Head of caudate nucleus (tissue), 42 donors: ENCODE measurements at regions not wholly inside any gene's neighbourhood (a gene's known extent, or its start where the extent isn't known, plus 50 kb on each side); places are given as distances from the start of the nearest gene placed in this dataset.

ENCODE experiments used
- DNase-seq, 42 donors: peaks; one replicate each; pipeline versions ENCODE4 v3.0.0 to v3.0.0-alpha.2; 2020 to 2021; ENCODE audit warnings: mixed read lengths in 7 of 42
- intact Hi-C: fragments of 100-400 bp; cut with DNase I; formaldehyde crosslinking; loops from one replicate; pipeline ENCODE4 v1.15.0; 2022

- DNase-seq, result no peak
- intact Hi-C loops, result no loop called here
Observed at GRCh38 chr4:81816031-81816761, 344.5 kb upstream of the RASGEF1B start.

- no peak for DNase-seq
- intact Hi-C loops, result no loop called here
Observed at GRCh38 chr4:81814987-81815541, 343.4 kb upstream of the RASGEF1B start.

GRCh38 chr4:81811562-81812293 is 340.0 kb upstream of the RASGEF1B start:
- DNase-seq, result no peak

GRCh38 chr4:81808011-81808672 is 336.4 kb upstream of the RASGEF1B start:
- no peak for DNase-seq
- intact Hi-C loops, result no loop called here

More at GRCh38 chr4:81811562-81812293, 340.0 kb upstream of the RASGEF1B start:
- intact Hi-C loops, result no loop called here

- DNase-seq, result no peak
- intact Hi-C loops, result no loop called here
Observed at GRCh38 chr4:81807386-81807785, 335.7 kb upstream of the RASGEF1B start.

GRCh38 chr4:81806485-81806884 is 334.8 kb upstream of the RASGEF1B start:
- intact Hi-C loops, result no loop called here
- DNase-seq, result no peak

GRCh38 chr4:81804849-81805248 is 333.1 kb upstream of the RASGEF1B start:
- DNase-seq, result no peak
- intact Hi-C loops, result no loop called here

- intact Hi-C loops, result no loop called here
- DNase-seq, result no peak
Observed at GRCh38 chr4:81802285-81802846, 330.7 kb upstream of the RASGEF1B start.

GRCh38 chr4:81799371-81799770 is 327.7 kb upstream of the RASGEF1B start:
- DNase-seq, result no peak
- intact Hi-C loops, result no loop called here

- intact Hi-C loops, result no loop called here
Observed at GRCh38 chr4:81796790-81797528, 325.3 kb upstream of the RASGEF1B start.

GRCh38 chr4:81792521-81792920 is 320.8 kb upstream of the RASGEF1B start:
- intact Hi-C loops, result no loop called here
- no peak for DNase-seq

More at GRCh38 chr4:81796790-81797528, 325.3 kb upstream of the RASGEF1B start:
- DNase-seq, result no peak

GRCh38 chr4:81790477-81790876 is 318.8 kb upstream of the RASGEF1B start:
- intact Hi-C loops, result no loop called here

GRCh38 chr4:81789741-81790399 is 318.2 kb upstream of the RASGEF1B start:
- no peak for DNase-seq
- intact Hi-C loops, result no loop called here

More at GRCh38 chr4:81790477-81790876, 318.8 kb upstream of the RASGEF1B start:
- no peak for DNase-seq

GRCh38 chr4:81789158-81789557 is 317.5 kb upstream of the RASGEF1B start:
- DNase-seq, result no peak
- intact Hi-C loops, result no loop called here

- intact Hi-C loops, result no loop called here
- no peak for DNase-seq
Observed at GRCh38 chr4:81786766-81787165, 315.1 kb upstream of the RASGEF1B start.

- DNase-seq, result peak in 9 of 42 donors; percentile 3 to 63 (median 21)
- intact Hi-C loops, result no loop called here
Observed at GRCh38 chr4:81786063-81786763, 314.5 kb upstream of the RASGEF1B start.

- intact Hi-C loops, result no loop called here
- no peak for DNase-seq
Observed at GRCh38 chr4:81785338-81785737, 313.6 kb upstream of the RASGEF1B start.

- intact Hi-C loops, result no loop called here
- peak in 13 of 42 donors; percentile 8 to 70 (median 45) for DNase-seq
Observed at GRCh38 chr4:81783558-81783957, 311.9 kb upstream of the RASGEF1B start.
